HG02884 (cell line): ENCODE measurements at regions not wholly inside any gene's neighbourhood (a gene's known extent, or its start where the extent isn't known, plus 50 kb on each side); places are given as distances from the start of the nearest gene placed in this dataset.

Experiments used
- ATAC-seq: cut with Tn5 transposase; IDR thresholded peaks from one replicate; pipeline ENCODE4 v1.9.1; 2021; ENCODE audit warnings: mild to moderate bottlenecking, moderate library complexity; ENCODE audit not compliant: unreplicated experiment

DNA sequence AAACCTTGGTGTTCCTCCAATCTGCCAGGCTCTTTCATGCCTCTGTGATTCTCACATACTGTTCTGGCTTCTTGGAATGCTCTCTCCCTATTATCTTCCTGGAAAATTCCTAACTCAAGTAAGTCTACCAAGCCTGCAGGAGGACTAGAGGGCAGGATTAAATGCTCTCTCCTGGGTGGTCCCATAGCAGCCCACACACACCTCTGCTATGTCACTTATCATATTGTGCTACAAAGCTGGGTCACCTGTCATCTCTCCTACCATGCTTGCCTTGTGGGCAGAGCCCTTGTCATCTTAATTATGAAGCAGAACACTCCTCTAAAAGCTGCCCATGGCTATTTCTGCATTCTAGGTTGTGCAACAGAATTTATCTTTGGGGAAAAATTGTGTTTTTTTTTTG, 344.5 kb upstream of the NOCT start:
- ATAC-seq: no peak

DNA sequence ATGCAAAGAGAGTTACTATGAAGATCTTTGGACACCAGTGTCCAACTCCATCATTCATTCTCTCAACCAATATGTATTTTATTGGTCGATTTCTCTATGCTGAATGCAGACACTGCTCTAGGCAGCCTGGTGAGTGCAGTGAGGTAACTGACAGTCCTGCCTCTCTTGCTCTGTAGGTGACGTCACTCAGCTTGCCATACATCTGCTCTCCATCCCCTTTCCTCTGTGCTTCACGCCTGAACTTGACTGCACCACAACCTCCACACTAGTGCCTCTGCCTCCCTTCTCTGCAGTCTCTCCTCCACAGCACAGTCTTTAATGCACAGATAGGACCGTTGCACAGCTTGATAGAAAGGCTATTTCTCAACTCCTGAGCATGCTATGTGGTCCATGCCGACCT, 344.9 kb upstream of the NOCT start:
- ATAC-seq: no peak

DNA sequence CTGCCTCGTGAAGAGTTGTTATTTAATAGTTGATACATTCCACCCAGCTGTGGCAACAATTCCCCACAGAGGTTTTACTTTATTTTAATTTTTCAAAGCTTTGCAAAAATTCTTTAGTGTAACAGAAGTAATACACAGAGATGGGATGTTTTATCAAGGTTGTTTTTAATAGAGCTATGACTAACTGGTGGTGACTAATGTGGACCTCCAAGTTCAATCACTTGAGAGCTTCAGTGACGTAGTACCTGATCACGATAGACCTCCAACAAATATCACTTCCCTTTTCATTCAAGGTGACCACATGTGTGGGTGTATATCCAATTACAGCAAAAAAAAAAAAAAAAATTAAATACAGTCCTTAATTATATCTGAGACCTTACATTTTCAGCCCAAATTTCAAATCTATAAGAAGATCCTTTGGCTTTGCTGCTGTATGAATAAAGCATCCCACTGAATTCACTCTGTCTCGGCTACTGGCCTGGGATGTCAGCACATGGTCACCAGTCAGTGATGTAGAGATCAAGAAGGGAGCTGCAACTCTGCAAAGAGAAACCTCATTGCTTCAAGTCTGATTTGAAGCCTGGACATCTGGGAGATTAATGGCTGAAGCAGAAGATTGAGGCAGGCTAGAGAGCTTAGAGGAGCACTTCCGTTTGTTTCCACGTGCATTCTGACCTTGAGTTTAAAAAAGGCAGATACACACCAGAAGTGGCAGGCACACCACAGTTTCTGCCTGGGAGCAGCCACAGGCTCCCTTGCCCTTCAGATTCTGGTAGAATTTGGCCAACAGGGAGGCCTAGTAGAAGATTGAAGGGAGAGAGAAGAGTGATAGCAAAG, 345.9 kb upstream of the NOCT start:
- no peak for ATAC-seq

DNA sequence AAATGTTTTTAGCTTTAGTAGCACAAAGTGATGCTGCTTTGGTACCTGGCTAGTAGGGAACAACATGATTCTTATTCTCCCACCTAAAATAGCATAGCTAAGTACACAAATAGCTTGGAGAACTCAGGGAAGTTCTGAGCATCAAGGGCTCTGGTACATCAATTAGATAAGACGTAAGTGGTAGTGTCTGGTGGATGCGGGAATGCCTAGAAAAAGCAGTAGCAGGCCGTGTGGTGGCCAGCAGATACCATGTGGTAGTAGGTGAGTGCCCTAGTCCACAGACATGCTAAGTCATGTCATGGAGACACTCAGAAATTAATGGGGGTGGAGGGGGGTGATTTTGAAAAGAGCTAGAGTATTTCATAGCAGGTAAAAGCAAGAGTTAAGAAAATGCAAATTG, 347.3 kb upstream of the NOCT start:
- ATAC-seq: no peak

DNA sequence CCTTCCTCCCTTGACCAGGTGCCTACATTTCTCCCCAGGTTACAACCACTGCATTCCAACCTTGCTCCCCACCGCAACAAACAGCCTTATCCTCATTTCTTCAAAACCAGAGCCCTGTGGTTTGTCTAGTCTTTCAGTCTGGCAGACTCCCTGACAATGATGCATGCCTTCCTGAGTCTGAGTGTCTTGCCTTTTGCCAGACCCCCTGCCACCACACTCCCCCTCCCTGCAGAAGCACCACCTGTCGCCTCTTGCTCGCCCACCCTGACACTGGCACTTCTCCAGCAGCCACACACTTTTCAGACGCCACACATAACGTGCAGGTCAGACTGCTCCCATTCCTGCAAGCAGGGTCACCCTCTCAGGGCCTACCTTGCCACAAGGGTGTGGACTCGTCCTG, 349.2 kb upstream of the NOCT start:
- no peak for ATAC-seq

DNA sequence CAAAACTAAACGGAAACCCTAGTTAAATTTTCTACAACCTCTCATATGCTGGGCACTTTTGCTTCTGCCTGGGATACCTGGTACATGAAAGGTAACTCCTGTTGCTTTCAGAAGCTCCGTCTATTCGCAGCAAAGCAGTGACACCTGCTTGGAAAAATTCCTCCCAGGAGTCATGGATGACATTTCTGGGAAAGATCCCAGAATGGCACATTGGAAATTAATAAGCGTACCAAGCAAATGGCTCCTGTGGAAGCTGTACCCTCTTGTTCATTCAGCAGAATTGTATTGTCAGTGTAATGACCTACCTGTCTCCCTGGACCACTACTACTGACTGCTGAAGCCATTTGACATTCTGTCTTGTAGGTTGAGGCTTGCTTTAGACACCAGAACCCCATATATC, 349.7 kb upstream of the NOCT start:
- no peak for ATAC-seq

DNA sequence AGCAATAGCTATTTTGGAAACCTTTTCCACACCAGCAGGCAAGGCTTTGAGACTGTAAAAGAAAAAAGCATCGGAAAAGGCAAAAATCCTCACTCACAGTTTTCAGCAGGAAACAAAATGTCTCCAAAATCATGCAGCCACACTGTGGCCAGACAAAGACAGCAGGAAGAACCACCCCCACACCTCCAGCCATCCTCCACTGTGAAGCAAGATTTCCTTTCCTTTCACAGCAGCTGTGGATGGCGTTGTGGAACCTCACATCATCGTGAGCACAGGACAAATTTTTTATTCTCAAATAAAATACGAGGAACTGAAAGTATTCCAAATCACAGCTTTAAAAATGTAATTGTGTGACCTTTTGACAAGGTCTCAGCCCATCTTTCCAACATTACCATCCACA, 351.7 kb upstream of the NOCT start:
- no peak for ATAC-seq

DNA sequence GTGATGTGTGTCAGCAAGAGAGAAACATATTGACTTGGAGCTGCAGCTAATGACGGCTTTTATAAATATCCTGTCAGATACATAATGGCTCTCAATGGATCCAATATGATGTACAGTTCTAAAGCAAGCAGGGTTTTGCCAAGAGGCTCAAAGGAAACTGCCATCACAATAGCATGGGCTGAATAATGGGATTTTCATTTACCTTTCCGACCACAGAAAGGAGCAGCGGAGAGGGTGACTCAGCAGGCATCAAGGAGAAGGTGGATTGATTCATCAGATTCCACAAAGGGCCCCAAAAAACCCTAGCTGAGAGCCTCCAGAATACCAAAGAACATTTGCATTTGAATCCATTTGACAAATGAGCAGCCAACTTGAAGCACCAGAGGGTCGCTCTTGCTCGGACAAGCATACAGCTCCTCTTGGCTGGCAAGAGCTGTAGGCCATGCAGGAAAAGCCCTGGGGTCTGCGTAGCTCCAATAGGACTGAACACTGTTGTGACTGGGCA, 355.7 kb upstream of the NOCT start:
- no peak for ATAC-seq

DNA sequence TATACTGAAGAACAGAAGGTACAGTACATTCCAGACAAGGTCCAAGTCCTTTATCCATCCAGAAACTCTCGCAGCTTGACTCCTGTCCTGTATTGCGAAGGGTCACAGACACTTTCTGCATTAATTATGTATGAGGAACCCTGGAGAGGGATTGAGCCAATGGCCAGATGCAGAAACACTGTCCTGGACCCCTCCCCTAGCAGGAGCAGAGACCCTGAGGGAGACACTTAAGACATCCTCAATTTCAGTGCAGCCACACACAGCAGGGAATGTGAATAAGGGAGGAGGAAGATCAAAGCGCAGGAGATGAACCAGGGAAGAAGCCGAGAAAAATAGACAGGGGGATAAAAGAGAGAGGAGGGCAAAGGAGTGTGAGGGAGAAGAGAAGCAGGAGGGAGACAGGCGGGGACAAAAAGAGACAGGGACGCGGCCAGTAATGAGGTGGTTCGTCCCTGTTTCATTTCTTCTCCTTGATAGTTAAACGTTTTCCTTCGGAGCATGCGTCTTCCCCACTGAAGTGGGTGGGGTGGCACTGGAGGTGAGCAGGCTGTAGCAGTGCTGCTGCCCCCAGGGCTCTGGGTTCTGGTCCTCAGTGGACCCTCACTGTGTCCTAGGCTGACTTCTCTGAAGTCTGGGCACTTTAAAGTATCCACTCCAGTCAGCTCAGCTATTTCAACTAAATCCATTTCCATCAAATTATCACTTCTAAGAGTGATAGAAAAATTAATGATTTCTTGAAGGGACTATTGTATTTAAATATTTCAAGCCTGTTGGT, 356.4 kb upstream of the NOCT start:
- no peak for ATAC-seq

DNA sequence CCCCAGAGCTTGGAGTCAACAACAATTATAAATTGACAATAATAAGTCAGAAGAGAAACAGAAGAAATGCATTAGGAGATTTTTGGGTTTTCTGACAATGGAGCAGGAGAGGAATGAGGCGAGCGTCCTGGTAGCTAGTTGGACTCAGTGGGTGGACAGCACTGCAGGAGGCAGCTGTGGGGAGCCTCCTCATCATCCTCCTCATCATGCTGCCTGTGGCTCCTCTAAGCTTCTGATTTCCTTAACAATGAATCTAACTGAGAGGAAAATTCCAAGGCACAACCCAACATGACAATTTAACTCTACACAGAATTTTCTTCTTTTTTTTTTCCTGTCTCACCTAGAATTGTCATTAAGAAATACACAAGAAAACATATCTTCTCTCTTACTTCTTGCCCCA, 357.1 kb upstream of the NOCT start:
- ATAC-seq: no peak

DNA sequence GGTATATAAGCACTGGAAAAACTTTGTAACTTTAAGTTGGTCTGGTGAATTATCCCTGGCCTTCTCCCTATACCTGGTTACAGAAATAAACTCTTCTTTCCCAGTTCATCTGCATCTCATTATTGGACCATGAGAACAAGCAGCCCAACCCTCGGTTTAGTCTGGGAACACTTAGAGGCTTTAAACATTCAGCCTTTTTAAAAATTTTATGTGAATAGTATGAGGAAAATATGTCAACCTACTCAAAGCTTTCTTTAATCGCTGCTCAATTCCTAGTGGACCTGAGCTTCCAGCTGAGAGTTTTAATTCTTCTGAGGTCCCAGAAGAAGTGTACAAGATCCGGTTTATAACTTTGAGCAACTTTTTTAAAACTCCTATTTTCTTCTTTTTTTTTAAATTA, 358.6 kb upstream of the NOCT start:
- no peak for ATAC-seq

DNA sequence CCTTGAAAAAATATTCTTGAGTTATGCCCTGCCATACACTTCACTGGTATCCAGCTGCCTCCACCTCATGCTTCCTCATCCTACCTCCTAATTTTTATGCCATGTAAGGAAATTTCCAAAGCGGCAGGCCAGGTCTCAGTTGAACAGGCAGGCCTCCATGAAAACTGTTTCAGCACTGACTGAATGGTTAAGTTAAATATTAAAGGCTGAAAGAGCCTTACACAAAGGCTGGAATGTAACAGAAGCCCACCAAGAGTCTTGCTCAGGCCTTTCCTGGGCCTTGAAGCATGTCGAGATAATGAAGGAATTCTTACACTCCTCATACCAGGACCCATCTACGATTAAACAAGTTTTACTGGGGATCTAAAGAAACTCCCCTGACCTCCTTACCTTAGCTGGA, 359.6 kb upstream of the NOCT start:
- ATAC-seq: no peak

DNA sequence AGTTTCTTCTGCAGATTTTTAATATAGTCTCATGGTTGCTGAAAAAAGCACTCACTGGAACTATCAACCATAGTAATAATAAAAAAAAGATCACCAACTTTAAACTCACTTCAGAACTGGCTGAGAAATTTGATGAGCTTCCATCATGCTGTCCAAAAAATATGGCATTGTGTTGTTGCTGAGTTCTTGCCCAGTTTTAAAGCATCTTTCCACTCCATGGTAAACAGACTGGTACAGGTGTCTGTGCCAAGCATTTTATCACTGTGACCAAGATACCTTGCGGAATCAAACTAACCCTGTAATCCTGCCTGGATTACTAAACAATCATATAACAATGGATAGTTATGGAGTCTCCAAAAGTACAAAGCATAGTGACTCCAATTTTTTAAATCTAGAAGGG, 360.3 kb upstream of the NOCT start:
- ATAC-seq: no peak

DNA sequence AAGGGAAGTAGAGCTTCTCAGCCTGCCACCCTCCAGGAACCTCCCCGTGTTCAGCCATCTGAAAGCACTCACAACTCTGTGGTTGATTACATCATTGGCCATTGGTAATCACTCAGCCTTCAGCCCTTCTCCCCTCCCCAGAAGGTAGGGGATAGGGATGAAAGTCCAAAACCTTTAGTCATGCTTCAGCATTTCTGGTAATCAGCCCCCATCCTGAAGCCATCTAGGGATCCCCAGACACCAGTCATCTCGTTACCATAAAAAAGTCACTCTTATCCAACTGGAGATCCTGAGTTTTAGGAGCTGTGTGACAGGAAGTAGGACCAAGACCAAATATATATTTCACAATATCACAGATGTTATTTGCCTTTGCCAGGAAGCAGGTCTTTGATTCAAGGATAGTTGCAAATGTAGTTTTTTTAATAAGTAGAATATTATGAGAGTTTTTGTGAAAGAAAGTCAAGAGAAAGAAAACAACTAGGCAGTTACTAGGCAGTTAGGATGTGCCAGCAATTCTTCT, 364.6 kb upstream of the NOCT start:
- ATAC-seq: peak; percentile 65

DNA sequence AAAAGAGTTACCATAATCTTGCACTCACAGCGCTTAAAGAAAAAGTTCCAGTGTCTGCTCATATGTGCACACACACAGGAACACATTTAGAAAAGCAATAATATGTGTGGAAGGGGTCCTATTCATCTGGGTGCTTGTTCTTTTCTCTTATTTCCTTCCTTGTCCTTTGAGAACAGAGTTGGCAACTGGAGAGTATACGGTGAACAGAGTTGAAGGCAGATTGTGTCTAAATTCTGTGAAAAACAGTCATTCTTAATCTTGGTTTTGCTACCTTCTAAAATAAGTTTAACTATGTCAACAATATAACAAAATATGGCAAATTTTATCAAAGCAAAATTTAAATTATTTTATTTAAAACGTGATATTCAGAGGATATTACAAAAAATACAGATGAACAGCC, 365.1 kb upstream of the NOCT start:
- ATAC-seq: no peak

DNA sequence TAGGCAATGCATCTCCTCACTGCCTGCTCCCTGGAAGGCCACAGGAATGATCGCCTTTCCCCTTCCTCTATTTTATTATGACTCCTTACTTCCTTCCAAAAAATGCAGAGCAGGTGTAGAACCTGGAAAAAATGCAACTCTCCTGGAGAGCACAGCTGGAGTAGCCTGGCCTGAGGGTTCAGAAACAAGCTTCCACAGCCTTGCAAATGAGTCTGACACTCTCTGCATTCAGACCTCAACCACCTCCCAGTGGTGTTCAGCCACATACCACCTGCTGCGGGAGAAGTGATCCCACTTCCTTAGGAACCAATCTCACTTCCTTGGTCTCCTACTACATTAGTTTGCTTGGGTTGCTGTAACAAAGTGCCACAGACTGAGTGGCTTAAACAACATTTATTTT, 368.1 kb upstream of the NOCT start:
- ATAC-seq: no peak

DNA sequence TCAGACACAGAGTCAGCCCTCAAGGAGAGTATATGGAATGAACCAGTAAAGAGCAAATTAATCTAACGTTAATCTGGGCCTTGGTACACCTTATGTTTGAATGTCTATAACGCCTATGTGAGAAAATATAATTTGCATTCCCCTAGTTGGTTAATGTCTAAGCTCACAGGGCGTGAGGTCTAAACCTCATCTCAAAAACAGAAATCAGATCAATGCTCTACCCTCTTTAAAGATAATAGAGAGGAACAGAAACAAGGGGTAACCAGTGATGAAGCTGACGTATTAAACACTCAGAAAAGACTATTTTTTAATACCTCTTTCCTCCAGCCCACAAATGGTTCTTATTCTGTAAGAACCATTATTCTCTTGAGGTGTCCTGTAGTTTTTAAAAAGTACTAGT, 369.2 kb upstream of the NOCT start:
- no peak for ATAC-seq

DNA sequence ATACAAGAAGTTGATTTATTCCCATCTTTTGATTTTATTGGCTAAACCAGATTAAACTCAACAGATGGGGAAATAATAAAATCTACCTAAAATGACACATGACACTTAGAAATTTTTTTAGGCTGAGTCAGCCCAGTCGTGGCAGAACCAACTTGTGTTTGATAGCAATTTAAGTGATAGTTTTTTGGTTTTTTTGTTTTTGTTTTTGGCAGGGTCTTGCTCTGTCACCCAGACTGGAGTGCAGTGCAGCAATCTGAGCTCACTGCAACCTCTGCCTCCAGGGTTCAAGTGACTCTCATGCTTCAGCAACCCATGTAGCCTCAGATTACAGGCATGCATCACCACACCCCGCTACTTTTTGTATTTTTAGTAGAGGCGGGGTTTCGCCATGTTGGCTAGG, 370.3 kb upstream of the NOCT start:
- no peak for ATAC-seq

DNA sequence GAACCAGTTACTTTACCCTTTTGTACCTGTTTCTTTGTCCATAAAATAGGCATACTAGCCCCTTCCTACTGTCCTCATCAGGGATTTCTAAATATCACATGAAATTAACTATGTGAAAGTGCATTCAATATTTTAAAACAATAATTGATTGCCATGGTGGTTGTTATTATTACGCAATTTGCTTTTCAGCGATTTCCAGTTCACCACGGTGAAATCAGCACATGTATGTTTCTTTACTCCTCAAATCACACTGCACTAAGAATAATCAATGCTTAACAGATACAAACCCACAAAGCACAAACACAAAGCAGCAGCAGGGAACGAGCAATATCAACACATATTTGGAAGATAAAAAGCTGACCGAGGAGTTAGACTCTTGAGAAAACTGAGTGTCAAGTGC, 371.3 kb upstream of the NOCT start:
- ATAC-seq: no peak

DNA sequence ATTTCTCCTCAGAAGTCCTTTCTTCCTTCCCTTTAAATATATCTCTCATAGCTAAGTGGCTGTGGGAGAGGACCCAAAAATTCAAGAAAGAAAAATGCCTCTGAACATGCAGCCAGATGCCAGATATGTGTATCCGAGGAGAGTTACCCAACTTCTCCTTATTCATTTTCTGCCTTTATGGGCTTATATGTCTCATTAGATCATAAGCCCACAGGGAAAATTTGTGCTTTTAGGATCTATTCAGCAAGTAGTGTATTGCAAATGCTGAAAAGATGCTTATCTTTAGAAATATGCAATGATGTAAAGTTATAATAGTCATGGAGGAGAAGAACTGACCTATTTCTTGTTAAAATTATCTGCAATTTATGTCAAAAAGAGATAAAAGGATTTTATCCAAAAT, 371.8 kb upstream of the NOCT start:
- ATAC-seq: no peak

DNA sequence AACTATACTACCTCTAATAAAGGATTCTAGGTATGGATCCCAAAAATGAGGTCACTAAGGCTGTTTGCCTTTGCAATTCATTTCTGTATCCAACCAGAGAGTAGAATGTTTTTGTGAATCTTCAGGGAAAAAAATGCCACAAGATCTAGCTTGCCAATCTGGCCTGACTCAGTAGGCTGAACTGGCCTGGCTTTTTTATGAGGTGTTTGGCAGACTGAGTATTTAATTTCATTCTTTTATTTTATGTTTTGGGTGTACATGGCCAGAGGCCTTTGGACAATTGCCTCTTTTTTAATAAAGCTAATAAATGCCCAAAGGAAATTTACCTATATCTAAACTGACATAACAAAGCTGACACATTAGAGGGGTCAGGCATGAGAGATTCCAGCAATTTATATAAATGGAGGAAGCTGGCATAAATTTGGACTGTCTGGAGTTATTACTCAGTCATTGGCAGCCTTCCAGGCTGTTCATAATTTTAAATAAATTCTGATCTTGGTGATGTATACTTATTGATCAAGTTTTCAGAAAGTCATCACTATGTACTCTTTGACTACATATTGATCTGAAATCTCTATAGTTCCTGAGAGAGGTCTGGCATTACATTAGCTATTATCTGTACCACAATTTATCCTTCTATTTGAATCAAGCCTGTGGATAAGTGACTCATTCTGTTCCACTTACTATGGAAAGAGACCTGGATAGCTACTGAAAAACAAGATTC, 376.4 kb upstream of the NOCT start:
- ATAC-seq: no peak
